Type B pancreatic cell (in vitro differentiated cells): ENCODE measurements at regions not wholly inside any gene's neighbourhood (a gene's known extent, or its start where the extent isn't known, plus 50 kb on each side); places are given as distances from the start of the nearest gene placed in this dataset.

ENCODE experiments used
- DNase-seq: peaks from one replicate; pipeline ENCODE4 v3.0.0; 2021; ENCODE audit warnings: mixed read lengths; ENCODE audit not compliant: unreplicated experiment; ENCODE audit errors: extremely low spot score
- H3K27ac Mint-ChIP-seq: 2 replicates; pipeline ENCODE4 v1.8.0; 2021; ENCODE audit warnings: mild to moderate bottlenecking, mixed read lengths
- H3K27me3 Mint-ChIP-seq: 2 replicates; pipeline ENCODE4 v1.8.0; 2021; ENCODE audit warnings: mixed read lengths
- H3K36me3 Mint-ChIP-seq: 2 replicates; pipeline ENCODE4 v1.8.0; 2021; ENCODE audit warnings: mixed read lengths
- H3K4me1 Mint-ChIP-seq: one replicate; pipeline ENCODE4 v1.8.0; 2021; ENCODE audit warnings: mixed read lengths; ENCODE audit not compliant: unreplicated experiment
- H3K4me3 Mint-ChIP-seq: 2 replicates; pipeline ENCODE4 v1.8.0; 2021; ENCODE audit warnings: mild to moderate bottlenecking, mixed read lengths
- H3K9me3 Mint-ChIP-seq: 2 replicates; pipeline ENCODE4 v1.8.0; 2021; ENCODE audit warnings: mixed read lengths
- TF ChIP-seq, protein P1 (sequence below): fragments of 200-600 bp; sonication (generic); conservative IDR thresholded peaks from 2 replicates; pipeline ENCODE4 v1.5.0; 2021; ENCODE audit warnings: antibody characterized with exemption, mild to moderate bottlenecking

DNA sequence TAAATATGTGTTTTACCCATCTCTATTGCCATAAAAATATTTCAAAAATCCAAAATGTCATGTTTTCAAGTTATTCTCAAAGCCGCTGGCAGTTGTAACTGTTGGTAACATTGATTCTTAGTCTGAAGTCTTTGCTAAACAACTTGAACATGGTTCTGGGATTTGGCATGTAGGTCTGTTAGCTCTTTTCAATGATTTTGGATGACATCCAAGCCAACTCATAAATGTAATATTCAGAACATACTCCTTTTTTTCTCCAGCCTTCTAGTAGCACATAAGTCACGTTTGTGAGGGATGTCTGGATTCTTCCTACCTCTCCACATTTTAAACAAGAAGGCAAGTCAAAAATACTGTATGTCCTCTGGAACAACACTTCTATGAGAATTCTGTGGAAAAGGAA is 305.3 kb downstream of the PRR32 start:
- no peak overlapping the region for H3K4me3 Mint-ChIP-seq
- H3K27ac Mint-ChIP-seq, result no peak overlapping the region
- no peak for DNase-seq
- no peaks in the 10 kb centered on the region for H3K9me3 Mint-ChIP-seq
- H3K36me3 Mint-ChIP-seq, result no peaks in the 10 kb centered on the region
- no peaks in the 10 kb centered on the region for H3K27me3 Mint-ChIP-seq
- no peaks in the 10 kb centered on the region for H3K4me1 Mint-ChIP-seq
- TF ChIP-seq, protein P1, sequence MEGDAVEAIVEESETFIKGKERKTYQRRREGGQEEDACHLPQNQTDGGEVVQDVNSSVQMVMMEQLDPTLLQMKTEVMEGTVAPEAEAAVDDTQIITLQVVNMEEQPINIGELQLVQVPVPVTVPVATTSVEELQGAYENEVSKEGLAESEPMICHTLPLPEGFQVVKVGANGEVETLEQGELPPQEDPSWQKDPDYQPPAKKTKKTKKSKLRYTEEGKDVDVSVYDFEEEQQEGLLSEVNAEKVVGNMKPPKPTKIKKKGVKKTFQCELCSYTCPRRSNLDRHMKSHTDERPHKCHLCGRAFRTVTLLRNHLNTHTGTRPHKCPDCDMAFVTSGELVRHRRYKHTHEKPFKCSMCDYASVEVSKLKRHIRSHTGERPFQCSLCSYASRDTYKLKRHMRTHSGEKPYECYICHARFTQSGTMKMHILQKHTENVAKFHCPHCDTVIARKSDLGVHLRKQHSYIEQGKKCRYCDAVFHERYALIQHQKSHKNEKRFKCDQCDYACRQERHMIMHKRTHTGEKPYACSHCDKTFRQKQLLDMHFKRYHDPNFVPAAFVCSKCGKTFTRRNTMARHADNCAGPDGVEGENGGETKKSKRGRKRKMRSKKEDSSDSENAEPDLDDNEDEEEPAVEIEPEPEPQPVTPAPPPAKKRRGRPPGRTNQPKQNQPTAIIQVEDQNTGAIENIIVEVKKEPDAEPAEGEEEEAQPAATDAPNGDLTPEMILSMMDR, result no peak

DNA sequence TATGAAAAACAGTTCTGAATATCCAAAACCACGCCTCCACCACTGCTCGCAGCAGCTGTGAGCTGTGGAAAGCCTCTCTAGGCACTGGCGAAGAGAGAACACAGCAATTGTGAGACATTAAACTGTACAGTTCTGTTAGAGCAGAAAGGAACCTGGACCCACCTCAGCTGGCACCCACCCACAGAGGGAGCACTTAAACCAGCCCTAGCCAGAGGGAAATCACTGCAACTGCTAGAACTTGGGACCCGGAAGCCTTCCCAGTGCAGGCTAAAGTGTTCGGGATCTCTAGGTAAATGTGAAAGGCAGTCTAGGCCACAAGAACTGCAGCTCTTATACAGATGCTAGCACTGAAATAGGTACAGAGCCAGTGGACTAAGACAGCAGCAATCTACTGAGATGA is 308.8 kb downstream of the PRR32 start:
- TF ChIP-seq, protein P1, result no peak
- Mint-ChIP-seq H3K4me3 (no peak overlapping the region), H3K36me3 (no peaks in the 10 kb centered on the region), H3K27me3 (no peaks in the 10 kb centered on the region), H3K27ac (no peak overlapping the region), H3K9me3 (no peaks in the 10 kb centered on the region), H3K4me1 (no peaks in the 10 kb centered on the region)
- DNase-seq, result no peak

DNA sequence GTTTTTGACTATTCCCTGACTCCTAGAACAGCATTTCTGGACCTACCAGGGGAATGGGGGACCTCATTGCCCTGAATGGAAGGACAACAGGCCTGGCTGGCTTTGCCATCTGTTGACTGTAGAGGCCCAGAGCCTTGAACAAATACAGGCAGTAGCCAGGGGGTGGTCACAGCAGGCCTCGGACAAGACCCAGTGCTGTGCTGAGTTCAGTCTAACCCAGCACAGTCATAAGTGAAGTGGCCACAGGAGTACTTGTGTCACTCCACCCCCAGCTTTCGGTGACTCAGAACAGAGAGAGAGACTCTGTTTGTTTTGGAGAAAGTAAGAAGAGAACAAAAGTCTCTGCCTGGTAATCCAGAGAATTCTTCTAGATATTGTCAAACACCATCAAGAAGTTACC is 310.0 kb downstream of the PRR32 start:
- Mint-ChIP-seq H3K9me3 (no peaks in the 10 kb centered on the region), H3K27me3 (no peaks in the 10 kb centered on the region), H3K4me1 (no peaks in the 10 kb centered on the region), H3K4me3 (no peak overlapping the region), H3K36me3 (no peaks in the 10 kb centered on the region), H3K27ac (no peak overlapping the region)
- TF ChIP-seq, protein P1, result no peak
- DNase-seq, result no peak

DNA sequence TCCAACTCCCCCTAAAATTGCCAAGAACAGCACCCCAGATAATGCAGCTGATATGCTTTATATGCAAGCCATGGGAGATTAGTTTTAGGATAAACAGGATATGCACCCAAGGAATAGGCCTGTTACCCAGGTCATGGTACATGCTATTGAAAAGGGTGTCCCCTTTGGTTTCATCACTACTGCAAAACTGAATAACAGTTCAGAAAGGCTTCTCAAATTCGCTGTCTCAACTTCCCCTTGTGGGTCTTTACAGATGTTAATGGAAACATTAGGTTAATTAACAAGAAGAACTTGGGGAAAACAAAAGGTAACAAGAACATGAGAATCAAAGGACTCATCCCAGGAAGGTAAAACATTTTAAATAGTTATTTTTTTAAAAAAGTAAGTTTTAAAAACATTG is 318.7 kb downstream of the PRR32 start:
- H3K36me3 Mint-ChIP-seq, result no peaks in the 10 kb centered on the region
- no peaks in the 10 kb centered on the region for H3K4me1 Mint-ChIP-seq
- no peak overlapping the region for H3K27ac Mint-ChIP-seq
- TF ChIP-seq, protein P1, result no peak
- H3K9me3 Mint-ChIP-seq, result no peaks in the 10 kb centered on the region
- H3K4me3 Mint-ChIP-seq, result no peak overlapping the region
- no peak for DNase-seq
- H3K27me3 Mint-ChIP-seq, result no peaks in the 10 kb centered on the region

DNA sequence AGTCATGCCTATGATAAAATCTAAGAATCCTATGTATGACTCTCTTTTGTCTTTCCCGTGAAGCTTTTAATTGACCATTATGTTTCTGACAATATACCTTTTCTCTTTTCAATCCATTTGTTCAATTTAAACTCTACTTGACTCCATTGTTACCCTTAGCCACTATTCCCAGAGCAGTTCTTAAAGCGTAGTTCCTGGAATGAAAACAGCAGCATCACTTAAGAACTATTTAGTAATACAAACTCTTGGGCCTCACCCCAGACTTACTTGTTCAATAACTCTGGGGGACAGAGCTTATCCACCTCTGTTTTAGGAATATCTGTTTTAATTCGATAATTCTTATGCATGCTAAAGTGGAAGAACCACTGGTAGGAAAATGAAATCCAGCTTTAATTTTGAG is 358.4 kb downstream of the PRR32 start:
- Mint-ChIP-seq H3K27me3 (no peaks in the 10 kb centered on the region), H3K27ac (no peak overlapping the region), H3K36me3 (no peaks in the 10 kb centered on the region), H3K4me1 (no peaks in the 10 kb centered on the region), H3K4me3 (no peak overlapping the region), H3K9me3 (no peaks in the 10 kb centered on the region)
- DNase-seq, result no peak
- TF ChIP-seq, protein P1, result no peak

DNA sequence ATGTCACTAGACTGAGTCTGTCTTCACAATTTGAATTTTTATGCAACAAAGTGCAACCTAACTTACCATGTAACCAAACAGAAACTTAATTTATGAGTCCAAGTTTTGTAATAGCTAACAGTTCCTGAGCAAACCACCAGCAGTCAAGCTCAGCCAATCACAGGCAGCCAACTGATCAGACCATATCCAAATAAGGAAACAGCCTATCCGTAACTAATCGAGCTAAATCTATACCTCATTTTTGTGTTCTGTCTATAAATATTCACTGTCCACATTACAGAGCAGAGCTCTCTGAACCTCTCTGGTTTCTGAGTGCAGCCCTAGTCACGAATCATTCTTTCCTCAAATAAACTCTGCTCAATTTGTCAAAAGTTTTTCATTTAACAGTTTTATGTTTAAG is 367.6 kb downstream of the PRR32 start:
- DNase-seq, result no peak
- TF ChIP-seq, protein P1, result no peak
- no peak overlapping the region for H3K4me3 Mint-ChIP-seq
- no peaks in the 10 kb centered on the region for H3K4me1 Mint-ChIP-seq
- no peaks in the 10 kb centered on the region for H3K9me3 Mint-ChIP-seq
- no peaks in the 10 kb centered on the region for H3K27me3 Mint-ChIP-seq
- no peak overlapping the region for H3K27ac Mint-ChIP-seq
- H3K36me3 Mint-ChIP-seq, result no peaks in the 10 kb centered on the region
